ENCODE measurements at regions not wholly inside any gene's neighbourhood (a gene's known extent, or its start where the extent isn't known, plus 50 kb on each side); places are given as distances from the start of the nearest gene placed in this dataset.

- no TSS peak for BruUV-seq (replicated peaks)
- intact Hi-C loops (cut with micrococcal nuclease): no loop called here
- H3K9me3 Mint-ChIP-seq (ENCODE audit: unreplicated experiment): no peaks in the 10 kb centered on the region
- H3K4me1 Mint-ChIP-seq (ENCODE audit: insufficient read depth, unreplicated experiment): peaks cover 7% of the 10 kb centered on the region
- H3K4me3 Mint-ChIP-seq (ENCODE audit: unreplicated experiment): no peak overlapping the region
- ChIA-PET CTCF (no interaction called here), POLR2A (interaction anchor here (0.7 kb wide), 1 partner anchor 103 kb away, joined by 3 read pairs; no protein-coding TSS in a partner anchor)
- DNase-seq (ENCODE audit: unreplicated experiment): no peak
- H3K36me3 Mint-ChIP-seq (ENCODE audit: insufficient read depth, unreplicated experiment): no peaks in the 10 kb centered on the region
- no peak overlapping the region for H3K27ac Mint-ChIP-seq (ENCODE audit: low read depth, unreplicated experiment)
- H3K27me3 Mint-ChIP-seq (ENCODE audit: insufficient read depth, unreplicated experiment): peaks cover 34% of the 10 kb centered on the region
- TF ChIP-seq, protein P1, sequence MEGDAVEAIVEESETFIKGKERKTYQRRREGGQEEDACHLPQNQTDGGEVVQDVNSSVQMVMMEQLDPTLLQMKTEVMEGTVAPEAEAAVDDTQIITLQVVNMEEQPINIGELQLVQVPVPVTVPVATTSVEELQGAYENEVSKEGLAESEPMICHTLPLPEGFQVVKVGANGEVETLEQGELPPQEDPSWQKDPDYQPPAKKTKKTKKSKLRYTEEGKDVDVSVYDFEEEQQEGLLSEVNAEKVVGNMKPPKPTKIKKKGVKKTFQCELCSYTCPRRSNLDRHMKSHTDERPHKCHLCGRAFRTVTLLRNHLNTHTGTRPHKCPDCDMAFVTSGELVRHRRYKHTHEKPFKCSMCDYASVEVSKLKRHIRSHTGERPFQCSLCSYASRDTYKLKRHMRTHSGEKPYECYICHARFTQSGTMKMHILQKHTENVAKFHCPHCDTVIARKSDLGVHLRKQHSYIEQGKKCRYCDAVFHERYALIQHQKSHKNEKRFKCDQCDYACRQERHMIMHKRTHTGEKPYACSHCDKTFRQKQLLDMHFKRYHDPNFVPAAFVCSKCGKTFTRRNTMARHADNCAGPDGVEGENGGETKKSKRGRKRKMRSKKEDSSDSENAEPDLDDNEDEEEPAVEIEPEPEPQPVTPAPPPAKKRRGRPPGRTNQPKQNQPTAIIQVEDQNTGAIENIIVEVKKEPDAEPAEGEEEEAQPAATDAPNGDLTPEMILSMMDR (IDR thresholded peaks at IDR 0.05; ENCODE audit: unreplicated experiment): no peak
These were observed 150.3 kb downstream of the LINC00237 start for GRCh38 chr20:20955892-20956291.

DNA sequence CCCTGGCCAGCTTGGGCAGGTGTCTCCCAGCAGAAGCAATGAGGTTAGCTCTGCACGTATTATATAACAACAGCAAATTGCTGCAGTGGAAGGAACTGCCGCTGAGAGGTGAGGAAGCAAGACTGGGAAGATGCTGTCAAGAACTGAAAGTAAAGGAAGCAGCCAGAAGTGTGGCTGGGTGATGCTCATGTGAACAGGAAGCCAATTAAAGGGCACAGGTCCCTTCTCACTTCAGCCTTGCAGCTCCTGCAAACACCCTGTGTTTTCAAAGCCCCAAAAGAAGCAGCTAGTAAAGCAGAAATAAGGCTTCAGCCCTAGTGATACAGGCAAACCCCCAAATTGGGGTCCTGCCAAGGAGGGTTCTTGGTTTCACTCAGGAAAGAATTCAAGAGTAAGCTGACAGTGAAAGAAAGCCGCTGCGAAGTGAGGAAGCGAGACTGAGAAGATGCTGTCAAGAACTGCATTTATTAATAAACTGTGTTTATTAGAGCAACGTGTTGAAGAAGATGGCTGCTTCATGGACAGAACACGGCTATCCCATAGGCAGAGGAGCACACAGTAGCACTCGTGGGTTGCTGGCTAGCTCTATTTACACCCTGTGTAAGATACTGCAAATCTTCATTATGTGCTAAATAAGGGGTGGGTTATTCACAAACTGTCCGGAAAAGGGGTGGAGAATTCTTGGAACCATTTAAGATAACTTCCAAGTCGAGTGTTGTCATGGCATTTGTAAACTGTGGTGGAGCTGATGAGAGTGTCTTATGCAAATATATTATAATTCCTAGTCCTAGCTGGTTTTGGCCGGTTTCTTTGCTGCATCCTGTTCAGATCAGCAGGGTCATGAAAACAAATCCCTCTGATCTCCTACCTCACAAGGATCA lies 152.2 kb downstream of the LINC00237 start:
- no peak overlapping the region for H3K4me3 Mint-ChIP-seq (ENCODE audit: unreplicated experiment)
- peaks cover 30% of the 10 kb centered on the region for H3K27me3 Mint-ChIP-seq (ENCODE audit: insufficient read depth, unreplicated experiment)
- no peak overlapping the region for H3K27ac Mint-ChIP-seq (ENCODE audit: low read depth, unreplicated experiment)
- intact Hi-C loops (cut with micrococcal nuclease): no loop called here
- H3K36me3 Mint-ChIP-seq (ENCODE audit: insufficient read depth, unreplicated experiment): no peaks in the 10 kb centered on the region
- CTCF ChIA-PET: interaction anchor here (0.6 to 1.9 kb wide), 6 partner anchors 9 to 120 kb away, joined by 3 to 9 read pairs (median 4); no protein-coding TSS in a partner anchor
- POLR2A ChIA-PET: interaction anchor here (0.5 to 0.8 kb wide), 2 partner anchors 8 to 41 kb away, joined by 3 to 4 read pairs; no protein-coding TSS in a partner anchor
- TF ChIP-seq, protein P1 (IDR thresholded peaks at IDR 0.05; ENCODE audit: unreplicated experiment): no peak
- H3K4me1 Mint-ChIP-seq (ENCODE audit: insufficient read depth, unreplicated experiment): peaks cover 7% of the 10 kb centered on the region
- DNase-seq (ENCODE audit: unreplicated experiment): no peak
- no peaks in the 10 kb centered on the region for H3K9me3 Mint-ChIP-seq (ENCODE audit: unreplicated experiment)
- BruUV-seq (replicated peaks): no TSS peak

DNA sequence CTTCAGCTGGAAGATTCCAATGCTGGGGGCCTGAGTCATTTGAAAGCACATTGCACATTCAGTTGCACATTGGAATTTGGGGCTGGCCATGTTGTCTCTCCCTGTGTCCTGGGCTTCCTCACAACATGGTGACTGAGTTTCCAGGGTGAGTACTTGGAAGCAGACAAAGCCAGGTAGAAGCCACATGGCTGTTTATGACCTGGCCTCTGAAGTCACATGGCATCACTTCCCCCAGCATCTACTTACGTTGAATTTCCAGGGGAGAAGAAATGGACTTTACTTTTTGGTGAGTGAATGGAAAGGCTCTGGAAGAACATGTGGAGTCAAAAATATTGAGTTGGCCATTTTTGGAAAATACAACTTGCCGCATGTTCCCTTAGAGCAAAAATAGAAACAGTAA lies 155.5 kb downstream of the LINC00237 start:
- DNase-seq (ENCODE audit: unreplicated experiment): no peak
- H3K4me3 Mint-ChIP-seq (ENCODE audit: unreplicated experiment): no peak overlapping the region
- no peak overlapping the region for H3K27ac Mint-ChIP-seq (ENCODE audit: low read depth, unreplicated experiment)
- H3K9me3 Mint-ChIP-seq (ENCODE audit: unreplicated experiment): no peaks in the 10 kb centered on the region
- ChIA-PET CTCF (interaction anchor here (0.5 kb wide), 1 partner anchor 11 kb away, joined by 3 read pairs; no protein-coding TSS in a partner anchor), POLR2A (no interaction called here)
- intact Hi-C loops (cut with micrococcal nuclease): no loop called here
- H3K36me3 Mint-ChIP-seq (ENCODE audit: insufficient read depth, unreplicated experiment): no peaks in the 10 kb centered on the region
- BruUV-seq (replicated peaks): no TSS peak
- peaks cover 7% of the 10 kb centered on the region for H3K4me1 Mint-ChIP-seq (ENCODE audit: insufficient read depth, unreplicated experiment)
- peaks cover 21% of the 10 kb centered on the region for H3K27me3 Mint-ChIP-seq (ENCODE audit: insufficient read depth, unreplicated experiment)
- TF ChIP-seq, protein P1 (IDR thresholded peaks at IDR 0.05; ENCODE audit: unreplicated experiment): no peak

GRCh38 chr20:20946122-20946759 lies 159.9 kb downstream of the LINC00237 start:
- no peak overlapping the region for H3K27ac Mint-ChIP-seq (ENCODE audit: low read depth, unreplicated experiment)
- no peaks in the 10 kb centered on the region for H3K9me3 Mint-ChIP-seq (ENCODE audit: unreplicated experiment)
- POLR2A ChIA-PET: no interaction called here
- H3K4me3 Mint-ChIP-seq (ENCODE audit: unreplicated experiment): no peak overlapping the region
- no peak for DNase-seq (ENCODE audit: unreplicated experiment)
- no TSS peak for BruUV-seq (replicated peaks)
- H3K27me3 Mint-ChIP-seq (ENCODE audit: insufficient read depth, unreplicated experiment): no peaks in the 10 kb centered on the region
- H3K4me1 Mint-ChIP-seq (ENCODE audit: insufficient read depth, unreplicated experiment): no peaks in the 10 kb centered on the region
- intact Hi-C loops (cut with micrococcal nuclease): no loop called here
- peaks cover 6% of the 10 kb centered on the region for H3K36me3 Mint-ChIP-seq (ENCODE audit: insufficient read depth, unreplicated experiment)
- CTCF ChIA-PET: no interaction called here
- TF ChIP-seq, protein P1 (IDR thresholded peaks at IDR 0.05; ENCODE audit: unreplicated experiment): no peak
